ENCODE measurements at regions not wholly inside any gene's neighbourhood (a gene's known extent, or its start where the extent isn't known, plus 50 kb on each side); places are given as distances from the start of the nearest gene placed in this dataset.

DNA sequence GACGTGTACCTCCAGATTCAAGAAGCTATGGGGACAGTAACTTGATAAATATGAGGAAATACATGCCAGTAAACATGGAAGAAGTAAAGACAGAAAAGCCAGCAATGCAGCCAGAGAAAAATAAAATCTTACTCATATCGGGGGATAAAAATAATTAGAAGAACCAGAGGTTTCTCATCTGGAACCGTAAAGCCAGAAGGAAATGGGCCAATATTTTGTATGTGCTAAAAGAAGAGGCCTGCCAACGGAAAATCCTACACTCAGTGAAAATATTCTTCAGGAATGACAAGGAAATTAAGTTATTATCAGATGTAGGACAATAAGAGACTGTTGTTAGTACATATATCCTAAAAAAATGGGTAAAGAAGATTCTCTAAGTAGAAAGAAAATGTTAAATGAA, 401.2 kb downstream of the CDC14C start:
- no peaks in the 10 kb centered on the region for H3K27me3 Mint-ChIP-seq (ENCODE audit: low read depth)
- H3K9me3 Mint-ChIP-seq, result no peaks in the 10 kb centered on the region
- no peaks in the 10 kb centered on the region for H3K36me3 Mint-ChIP-seq (ENCODE audit: low read depth)
- H3K4me3 Mint-ChIP-seq, result no peak overlapping the region
- TF ChIP-seq, protein P1, sequence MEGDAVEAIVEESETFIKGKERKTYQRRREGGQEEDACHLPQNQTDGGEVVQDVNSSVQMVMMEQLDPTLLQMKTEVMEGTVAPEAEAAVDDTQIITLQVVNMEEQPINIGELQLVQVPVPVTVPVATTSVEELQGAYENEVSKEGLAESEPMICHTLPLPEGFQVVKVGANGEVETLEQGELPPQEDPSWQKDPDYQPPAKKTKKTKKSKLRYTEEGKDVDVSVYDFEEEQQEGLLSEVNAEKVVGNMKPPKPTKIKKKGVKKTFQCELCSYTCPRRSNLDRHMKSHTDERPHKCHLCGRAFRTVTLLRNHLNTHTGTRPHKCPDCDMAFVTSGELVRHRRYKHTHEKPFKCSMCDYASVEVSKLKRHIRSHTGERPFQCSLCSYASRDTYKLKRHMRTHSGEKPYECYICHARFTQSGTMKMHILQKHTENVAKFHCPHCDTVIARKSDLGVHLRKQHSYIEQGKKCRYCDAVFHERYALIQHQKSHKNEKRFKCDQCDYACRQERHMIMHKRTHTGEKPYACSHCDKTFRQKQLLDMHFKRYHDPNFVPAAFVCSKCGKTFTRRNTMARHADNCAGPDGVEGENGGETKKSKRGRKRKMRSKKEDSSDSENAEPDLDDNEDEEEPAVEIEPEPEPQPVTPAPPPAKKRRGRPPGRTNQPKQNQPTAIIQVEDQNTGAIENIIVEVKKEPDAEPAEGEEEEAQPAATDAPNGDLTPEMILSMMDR (IDR thresholded peaks at IDR 0.05; ENCODE audit: unreplicated experiment in 3 of 3), result no peak
- no peaks in the 10 kb centered on the region for H3K4me1 Mint-ChIP-seq
- H3K27ac Mint-ChIP-seq, result no peak overlapping the region

DNA sequence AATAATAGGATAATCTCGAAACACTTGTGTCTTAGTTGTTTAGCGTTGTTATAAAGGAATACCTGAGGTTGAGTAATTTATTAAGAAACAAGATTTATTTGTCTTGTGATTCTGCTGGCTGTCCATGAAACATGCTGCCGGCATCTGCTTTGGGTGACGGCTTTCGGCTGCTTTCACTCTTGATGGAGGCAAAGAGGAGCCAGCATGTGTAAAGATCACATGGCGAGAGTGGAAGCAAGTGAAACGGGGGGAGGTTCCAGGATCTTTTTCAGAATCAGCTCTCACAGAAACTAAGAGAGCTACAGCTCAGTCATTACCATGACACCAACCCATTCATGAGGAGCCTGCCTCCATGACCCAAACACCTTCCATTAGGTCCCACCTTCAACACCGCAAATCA, 402.8 kb downstream of the CDC14C start:
- no peaks in the 10 kb centered on the region for H3K27me3 Mint-ChIP-seq (ENCODE audit: low read depth)
- H3K27ac Mint-ChIP-seq, result no peak overlapping the region
- TF ChIP-seq, protein P1 (IDR thresholded peaks at IDR 0.05; ENCODE audit: unreplicated experiment in 3 of 3), result no peak
- no peaks in the 10 kb centered on the region for H3K4me1 Mint-ChIP-seq
- no peaks in the 10 kb centered on the region for H3K9me3 Mint-ChIP-seq
- no peak overlapping the region for H3K4me3 Mint-ChIP-seq
- no peaks in the 10 kb centered on the region for H3K36me3 Mint-ChIP-seq (ENCODE audit: low read depth)

DNA sequence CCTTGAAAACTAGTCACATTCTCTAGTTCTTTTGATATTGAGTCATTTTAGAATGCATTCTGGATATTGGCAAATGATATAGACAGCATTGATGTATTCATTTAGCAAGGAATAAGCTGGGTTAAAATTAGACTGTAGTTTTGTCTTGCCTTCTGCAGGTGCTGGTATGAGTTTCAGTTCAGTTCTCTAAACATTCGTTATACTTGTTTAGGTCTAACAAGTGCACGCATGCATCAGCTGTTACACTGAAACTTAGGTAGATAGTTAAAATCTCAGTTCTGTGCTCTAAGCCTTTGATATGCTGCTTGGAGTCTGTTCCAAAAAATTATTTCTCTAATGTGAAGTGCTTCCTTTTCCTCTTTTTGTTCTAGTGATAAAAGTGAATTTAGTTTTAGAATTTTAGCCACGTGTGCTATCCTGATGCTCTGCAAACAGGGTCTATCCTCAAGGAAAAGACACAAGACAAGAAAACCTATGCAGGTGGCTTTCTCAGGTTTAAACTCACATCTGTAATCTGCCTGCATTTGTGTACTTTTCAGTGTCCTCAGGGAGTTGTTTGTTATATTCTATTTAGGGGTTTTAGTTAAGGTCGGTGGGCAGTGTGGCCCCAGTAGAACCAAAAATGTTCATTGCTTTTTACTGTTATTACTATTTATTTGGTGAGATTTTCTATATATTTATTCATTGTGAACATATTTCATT, 409.0 kb downstream of the CDC14C start:
- Mint-ChIP-seq H3K9me3 (no peaks in the 10 kb centered on the region), H3K4me3 (no peak overlapping the region), H3K4me1 (no peaks in the 10 kb centered on the region), H3K36me3 (ENCODE audit: low read depth) (no peaks in the 10 kb centered on the region), H3K27ac (no peak overlapping the region), H3K27me3 (ENCODE audit: low read depth) (no peaks in the 10 kb centered on the region)
- TF ChIP-seq, protein P1 (IDR thresholded peaks at IDR 0.05; ENCODE audit: unreplicated experiment in 3 of 3), result no peak

DNA sequence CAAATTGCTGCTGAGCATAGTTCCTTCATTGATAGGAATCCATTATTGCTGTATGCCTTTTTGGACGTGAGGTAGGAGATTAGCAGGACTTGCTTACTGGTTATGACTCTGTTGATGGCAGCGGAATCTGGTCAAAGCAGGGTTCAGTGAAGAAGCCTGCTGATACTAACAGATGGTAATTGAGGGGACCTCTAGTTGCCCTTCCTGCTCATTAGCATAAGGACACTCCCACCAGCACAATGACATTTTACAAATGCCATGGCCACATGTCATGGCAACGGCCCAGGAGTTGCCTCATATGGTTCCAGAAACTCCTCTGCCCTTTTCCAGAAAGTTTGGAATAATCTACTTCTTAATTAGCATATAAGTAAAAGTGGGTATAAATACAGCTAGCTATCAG, 417.5 kb downstream of the CDC14C start:
- Mint-ChIP-seq H3K4me3 (no peak overlapping the region), H3K9me3 (no peaks in the 10 kb centered on the region), H3K4me1 (peaks cover 6% of the 10 kb centered on the region), H3K27ac (no peak overlapping the region), H3K27me3 (ENCODE audit: low read depth) (no peaks in the 10 kb centered on the region), H3K36me3 (ENCODE audit: low read depth) (no peaks in the 10 kb centered on the region)
- TF ChIP-seq, protein P1 (IDR thresholded peaks at IDR 0.05; ENCODE audit: unreplicated experiment in 3 of 3), result no peak

DNA sequence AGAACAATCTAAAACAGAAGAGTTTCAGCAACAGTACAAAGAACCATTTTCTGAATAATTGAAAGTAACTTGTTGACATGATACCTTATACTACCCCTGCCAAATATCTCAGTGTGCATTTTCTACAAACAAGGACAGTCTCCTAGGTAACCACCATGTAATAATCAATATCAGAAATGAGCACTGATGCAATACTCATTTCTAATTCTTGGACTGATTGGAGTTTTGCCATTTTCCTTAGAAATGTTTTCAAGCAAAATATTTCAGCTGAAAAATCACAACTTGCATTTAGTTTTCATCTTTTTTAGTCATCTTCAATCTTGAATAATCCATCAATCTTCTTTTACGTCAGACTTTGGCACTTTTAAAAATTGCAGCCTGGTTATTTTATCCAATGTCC, 420.2 kb downstream of the CDC14C start:
- no peaks in the 10 kb centered on the region for H3K36me3 Mint-ChIP-seq (ENCODE audit: low read depth)
- no peaks in the 10 kb centered on the region for H3K27me3 Mint-ChIP-seq (ENCODE audit: low read depth)
- H3K27ac Mint-ChIP-seq, result no peak overlapping the region
- TF ChIP-seq, protein P1 (IDR thresholded peaks at IDR 0.05; ENCODE audit: unreplicated experiment in 3 of 3), result no peak
- H3K4me1 Mint-ChIP-seq, result peaks cover 6% of the 10 kb centered on the region
- no peaks in the 10 kb centered on the region for H3K9me3 Mint-ChIP-seq
- no peak overlapping the region for H3K4me3 Mint-ChIP-seq

DNA sequence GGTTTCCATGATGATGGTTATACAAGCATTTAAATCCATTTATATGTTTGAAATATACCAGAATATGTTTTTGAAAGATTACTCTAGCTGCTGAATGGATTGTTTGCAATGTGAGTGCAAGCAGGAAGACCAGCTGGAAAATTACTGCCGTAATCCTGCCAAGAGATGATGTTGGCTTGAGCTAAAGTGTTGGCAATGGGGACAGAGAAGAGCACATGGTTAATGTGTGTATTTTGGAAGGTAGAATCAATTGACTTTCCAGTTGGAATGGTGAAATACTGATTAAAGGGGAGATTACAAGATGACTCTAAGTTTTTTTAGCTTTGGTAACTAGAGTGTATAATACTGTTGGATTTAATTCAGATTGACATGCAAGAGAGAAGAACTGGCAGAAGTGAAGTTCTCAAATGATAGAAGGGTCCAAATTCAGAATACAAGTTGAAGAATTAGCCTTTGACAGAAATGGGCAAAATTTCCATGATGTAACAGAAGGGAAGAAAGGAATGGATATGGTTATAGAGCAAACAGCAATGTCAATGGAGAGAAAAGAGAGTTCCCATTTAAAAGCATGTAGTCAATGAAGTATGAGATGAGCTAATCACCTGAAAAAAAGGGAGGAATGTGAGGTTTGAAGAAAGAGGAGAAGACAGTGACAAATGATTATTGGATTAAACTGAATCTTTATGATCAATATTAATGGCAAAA, 422.0 kb downstream of the CDC14C start:
- TF ChIP-seq, protein P1 (IDR thresholded peaks at IDR 0.05; ENCODE audit: unreplicated experiment in 3 of 3), result no peak
- no peaks in the 10 kb centered on the region for H3K9me3 Mint-ChIP-seq
- H3K27ac Mint-ChIP-seq, result no peak overlapping the region
- peaks cover 6% of the 10 kb centered on the region for H3K4me1 Mint-ChIP-seq
- H3K4me3 Mint-ChIP-seq, result no peak overlapping the region
- H3K27me3 Mint-ChIP-seq (ENCODE audit: low read depth), result no peaks in the 10 kb centered on the region
- H3K36me3 Mint-ChIP-seq (ENCODE audit: low read depth), result no peaks in the 10 kb centered on the region

Measured in nephron (organoid).